H1 (cell line): ENCODE measurements at regions not wholly inside any gene's neighbourhood (a gene's known extent, or its start where the extent isn't known, plus 50 kb on each side); places are given as distances from the start of the nearest gene placed in this dataset.

Source experiments
- CTCF ChIA-PET: fragments of 300-600 bp; sonication (Branson Sonifier 250); formaldehyde crosslinking; loops from one replicate; lab custom pipeline; 2021; ENCODE audit not compliant: partially characterized antibody; lab: Charles Lee
- POLR2A ChIA-PET: fragments of 300-600 bp; sonication (Branson Sonifier 250); formaldehyde crosslinking; loops from one replicate; lab custom pipeline; 2021; ENCODE audit warnings: inconsistent platforms; ENCODE audit not compliant: partially characterized antibody; lab: Charles Lee
- DNase-seq, 2 experiments: peaks; one replicate each; pipeline versions ENCODE4 v3.0.0 to v3.0.0-alpha.2; 2010 to 2022; ENCODE audit warnings: low spot score in 2 of 2, low read depth in 1 of 2, mixed read lengths in 1 of 2
- FAIRE-seq: peaks from 2 replicates; lab custom pipeline; 2011; peaks lifted over from hg19 to GRCh38; lab: Jason Lieb, UNC
- H2AFZ ChIP-seq: 2 replicates; pipeline ENCODE4 v1.8.1; 2012; ENCODE audit warnings: low read length, inconsistent platforms
- H2AK5ac ChIP-seq: 2 replicates; pipeline ENCODE4 v1.6.1; 2013; ENCODE audit warnings: low read depth, low read length
- H2BK120ac ChIP-seq: replicated peaks from 2 replicates; pipeline ENCODE3; 2013; ENCODE audit warnings: low read depth, low read length, inconsistent platforms
- H2BK12ac ChIP-seq: 2 replicates; pipeline ENCODE4 v1.6.1; 2013; ENCODE audit warnings: low read depth, low read length
- H2BK15ac ChIP-seq: 2 replicates; pipeline ENCODE4 v1.6.1; 2013; ENCODE audit warnings: low read length
- H2BK20ac ChIP-seq: 2 replicates; pipeline ENCODE4 v1.6.1; 2013; ENCODE audit warnings: low read length
- H2BK5ac ChIP-seq: 2 replicates; pipeline ENCODE4 v1.6.1; 2013; ENCODE audit warnings: low read depth, low read length
- H3K14ac ChIP-seq: 2 replicates; pipeline ENCODE4 v1.6.1; 2013; ENCODE audit warnings: inconsistent platforms; ENCODE audit not compliant: insufficient read length
- H3K18ac ChIP-seq: 2 replicates; pipeline ENCODE4 v1.6.1; 2013; ENCODE audit warnings: low read length; ENCODE audit errors: extremely low read depth
- H3K23ac ChIP-seq: 2 replicates; pipeline ENCODE4 v1.6.1; 2013; ENCODE audit warnings: inconsistent platforms; ENCODE audit not compliant: insufficient read length
- H3K23me2 ChIP-seq: 2 replicates; pipeline ENCODE4 v1.6.1; 2013; ENCODE audit warnings: low read depth, low read length
- H3K27ac ChIP-seq: 2 replicates; pipeline ENCODE4 v1.6.1; 2011; ENCODE audit warnings: low read depth, low read length, inconsistent platforms
- H3K27me3 ChIP-seq, 4 experiments: replicated peaks in 1 of 4; 1 replicate in 1 of 4; 2 replicates in 3 of 4; pipeline versions ENCODE4 v1.6.1 to v1.8.1; 2011 to 2013; ENCODE audit warnings: low read length in 3 of 4, mild to moderate bottlenecking in 3 of 4, inconsistent platforms in 2 of 4, mixed read lengths in 2 of 4, moderate library complexity in 1 of 4; ENCODE audit not compliant: control insufficient read depth in 3 of 4, insufficient read depth in 3 of 4; ENCODE audit errors: extremely low read depth in 1 of 4
- H3K36me3 ChIP-seq, 4 experiments: 2 replicates each; pipeline versions ENCODE4 v1.6.1 to v1.8.1; 2011 to 2013; ENCODE audit warnings: mild to moderate bottlenecking in 4 of 4, low read length in 3 of 4, moderate library complexity in 2 of 4, control low read depth in 1 of 4, inconsistent platforms in 1 of 4; ENCODE audit not compliant: insufficient read depth in 4 of 4, control insufficient read depth in 2 of 4
- H3K4ac ChIP-seq: replicated peaks from 2 replicates; pipeline ENCODE3; 2013; ENCODE audit warnings: low read length, low read depth, mixed read lengths, inconsistent platforms; ENCODE audit not compliant: insufficient read length
- H3K4me1 ChIP-seq, 4 experiments: replicated peaks in 1 of 4; 1 replicate in 1 of 4; 2 replicates in 3 of 4; pipeline versions ENCODE4 v1.6.1 to v1.8.1; 2011 to 2013; ENCODE audit warnings: low read length in 3 of 4, inconsistent platforms in 2 of 4, mixed read lengths in 1 of 4; ENCODE audit not compliant: insufficient read depth in 4 of 4, control insufficient read depth in 3 of 4
- H3K4me2 ChIP-seq, 2 experiments: 2 replicates each; pipeline versions ENCODE4 v1.6.1 to v1.8.1; 2011 to 2013; ENCODE audit warnings: low read depth in 2 of 2, low read length in 2 of 2, control low read depth in 1 of 2, inconsistent platforms in 1 of 2, mild to moderate bottlenecking in 1 of 2; ENCODE audit not compliant: insufficient read depth in 1 of 2
- H3K4me3 ChIP-seq, 4 experiments: fragments of 200-600, 300-600 bp in 1 of 4; sonication (generic), shearing (Covaris generic), sonication (Bioruptor Twin) in 1 of 4; 2 replicates each; pipeline versions ENCODE4 v1.5.1 to v1.8.1; 2011 to 2016; ENCODE audit warnings: low read length in 4 of 4, low read depth in 3 of 4, control low read depth in 2 of 4, inconsistent platforms in 2 of 4, mild to moderate bottlenecking in 2 of 4, mixed read lengths in 1 of 4, moderate library complexity in 1 of 4; ENCODE audit not compliant: insufficient read depth in 2 of 4; ENCODE audit errors: extremely low read depth in 1 of 4
- H3K56ac ChIP-seq: replicated peaks from 2 replicates; pipeline ENCODE3; 2013; ENCODE audit warnings: low read depth, mild to moderate bottlenecking, mixed read lengths, low read length, inconsistent platforms; ENCODE audit not compliant: insufficient read length
- H3K79me1 ChIP-seq: 2 replicates; pipeline ENCODE4 v1.6.1; 2013; ENCODE audit warnings: low read depth, low read length, control low read depth
- H3K79me2 ChIP-seq, 2 experiments: 2 replicates each; pipeline versions ENCODE4 v1.6.1 to v1.8.1; 2012 to 2013; ENCODE audit warnings: low read length in 2 of 2, mild to moderate bottlenecking in 2 of 2, inconsistent platforms in 1 of 2; ENCODE audit not compliant: insufficient read depth in 2 of 2, control insufficient read depth in 1 of 2
- H3K9ac ChIP-seq, 4 experiments: replicated peaks in 1 of 4; 1 replicate in 1 of 4; 2 replicates in 3 of 4; pipeline versions ENCODE4 v1.6.1 to v1.8.1; 2011 to 2013; ENCODE audit warnings: low read depth in 3 of 4, low read length in 3 of 4, control low read depth in 2 of 4, mild to moderate bottlenecking in 2 of 4, moderate library complexity in 2 of 4, inconsistent platforms in 1 of 4; ENCODE audit errors: extremely low read depth in 1 of 4
- H3K9me3 ChIP-seq, 2 experiments: 2 replicates each; pipeline versions ENCODE4 v1.6.1 to v1.8.1; 2012 to 2013; ENCODE audit warnings: mild to moderate bottlenecking in 2 of 2, moderate library complexity in 2 of 2, control low read depth in 1 of 2, inconsistent platforms in 1 of 2, low read depth in 1 of 2, low read length in 1 of 2, mixed read lengths in 1 of 2; ENCODE audit not compliant: insufficient read depth in 2 of 2
- H4K20me1 ChIP-seq, 2 experiments: replicated peaks in 1 of 2; 2 replicates each; pipeline versions ENCODE3 to v1.8.1; 2011 to 2013; ENCODE audit warnings: inconsistent platforms in 2 of 2, low read length in 2 of 2, mild to moderate bottlenecking in 1 of 2; ENCODE audit not compliant: insufficient read depth in 2 of 2, control insufficient read depth in 1 of 2
- H4K5ac ChIP-seq: 2 replicates; pipeline ENCODE4 v1.6.1; 2013; ENCODE audit warnings: low read length, low read depth, mixed read lengths, inconsistent platforms; ENCODE audit not compliant: insufficient read length
- H4K8ac ChIP-seq: 2 replicates; pipeline ENCODE4 v1.8.0; 2013; ENCODE audit warnings: mild to moderate bottlenecking, moderate library complexity, low read length, inconsistent platforms; ENCODE audit not compliant: insufficient read depth; ENCODE audit errors: extremely low read depth
- H4K91ac ChIP-seq: replicated peaks from 2 replicates; pipeline ENCODE3; 2013; ENCODE audit warnings: low read length, mixed read lengths, inconsistent platforms; ENCODE audit not compliant: insufficient read length
- ASH2L ChIP-seq: fragments of 200-600, 300-600 bp; sonication (generic); IDR thresholded peaks from one replicate; pipeline ENCODE4 v1.7.1; 2017; ENCODE audit warnings: low read length
- CBX8 ChIP-seq: fragments of 300-800, 300-1000 bp; sonication (generic); IDR thresholded peaks from 2 replicates; pipeline ENCODE4 v1.7.1; 2016; ENCODE audit warnings: low read depth, low read length, borderline replicate concordance
- JUND ChIP-seq: IDR thresholded peaks from 2 replicates; pipeline ENCODE4 v1.6.1; 2011; ENCODE audit warnings: mild to moderate bottlenecking, improper control_type of control experiment, low read length
- NRF1 ChIP-seq: IDR thresholded peaks from 2 replicates; pipeline ENCODE4 v1.6.1; 2011; ENCODE audit warnings: mild to moderate bottlenecking, low read depth, low read length, improper control_type of control experiment
- POLR2A ChIP-seq, 2 experiments: IDR thresholded peaks; 1 replicate in 1 of 2; 2 replicates in 1 of 2; pipeline ENCODE4 v1.6.1; 2011; ENCODE audit warnings: low read depth in 2 of 2, low read length in 2 of 2, mild to moderate bottlenecking in 2 of 2; ENCODE audit errors: control extremely low read depth in 1 of 2
- RNF2 ChIP-seq: fragments of 200-900, 300-1000 bp; sonication (generic); IDR thresholded peaks from 2 replicates; pipeline ENCODE4 v1.7.1; 2016; ENCODE audit warnings: borderline replicate concordance, low read depth, mild to moderate bottlenecking, antibody characterized with exemption, low read length; ENCODE audit not compliant: poor library complexity, severe bottlenecking; ENCODE audit errors: missing control alignments
- SIX5 ChIP-seq: IDR thresholded peaks from 2 replicates; pipeline ENCODE4 v1.6.1; 2011; ENCODE audit warnings: mild to moderate bottlenecking, low read depth, low read length
- TAF1 ChIP-seq: IDR thresholded peaks from 2 replicates; pipeline ENCODE4 v1.6.1; 2011; ENCODE audit warnings: mild to moderate bottlenecking, low read depth, low read length
- TBP ChIP-seq: IDR thresholded peaks from 2 replicates; pipeline ENCODE4 v1.6.1; 2011; ENCODE audit warnings: low read depth, low read length, improper control_type of control experiment
- TCF12 ChIP-seq: IDR thresholded peaks from 2 replicates; pipeline ENCODE4 v1.6.1; 2011; ENCODE audit warnings: low read depth, mild to moderate bottlenecking, low read length
- YY1 ChIP-seq: IDR thresholded peaks from 2 replicates; pipeline ENCODE4 v1.6.1; 2011; ENCODE audit warnings: low read depth, mild to moderate bottlenecking, low read length
- ZNF274 ChIP-seq: IDR thresholded peaks from 2 replicates; pipeline ENCODE4 v1.7.0; 2012; ENCODE audit warnings: low read length, borderline replicate concordance; ENCODE audit errors: extremely low read depth
- WGBS, 2 experiments: shearing (Covaris generic) in 1 of 2; methylation state at CpG; one replicate each; pipeline versions ENCODE4 v1.1.6 to v1.1.7; 2013 to 2015; ENCODE audit warnings: low lambda C conversion rate in 2 of 2, mixed read lengths in 2 of 2, inconsistent platforms in 1 of 2, low coverage in 1 of 2, missing lambda C conversion rate in 1 of 2; ENCODE audit not compliant: insufficient replicate concordance in 2 of 2, insufficient coverage in 1 of 2, insufficient read length in 1 of 2; ENCODE audit errors: extremely low coverage in 1 of 2, missing lambda C conversion rate in 1 of 2; 5-methylcytosine and 5-hydroxymethylcytosine counted together
- TF ChIP-seq, protein P1 (sequence below): IDR thresholded peaks from 2 replicates; pipeline ENCODE4 v1.6.1; 2011; ENCODE audit warnings: low read length, improper control_type of control experiment

DNA sequence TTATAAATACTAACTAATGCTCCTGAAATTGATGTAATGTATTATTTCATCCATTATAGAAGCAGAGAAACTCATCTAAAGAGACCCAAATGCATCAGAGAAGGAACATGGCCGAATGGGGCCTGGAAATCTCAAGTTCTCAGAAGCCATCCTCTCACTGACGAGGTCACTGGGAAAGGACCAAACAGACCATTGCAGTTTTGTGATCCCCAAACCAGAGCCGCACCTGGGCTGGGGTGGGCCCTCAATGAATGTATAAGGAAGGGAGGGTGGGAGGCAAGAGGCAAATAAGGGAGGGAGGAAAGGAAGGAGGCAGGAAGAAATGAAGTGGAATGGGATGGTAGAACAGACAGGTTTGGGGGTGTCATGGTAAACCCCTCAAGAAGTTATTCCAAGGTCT is 245.3 kb upstream of the ID2 start:
- FAIRE-seq: no peak
- POLR2A ChIA-PET: no interaction called here

More for the DNA sequence above, 245.3 kb upstream of the ID2 start:
- CTCF ChIA-PET: no interaction called here
- Histone ChIP-seq H3K27ac (no peak overlapping the region), H3K9ac (no peak overlapping the region), H4K5ac (no peak overlapping the region), H3K23me2 (no peaks in the 10 kb centered on the region), H2AK5ac (no peak overlapping the region), H3K4me3 (no peak overlapping the region), H2AFZ (no peak overlapping the region), H3K27me3 (no peaks in the 10 kb centered on the region), H3K79me2 (no peaks in the 10 kb centered on the region), H3K14ac (no peak overlapping the region), H3K79me1 (no peaks in the 10 kb centered on the region), H4K91ac (peak overlapping the region; percentile 1), H3K18ac (no peak overlapping the region), H3K4me1 (peaks cover 0 to 3% (median 0%) of the 10 kb centered on the region in 4 experiments; a peak in 1 of 7 replicates), H4K20me1 (no peaks in the 10 kb centered on the region), H2BK5ac (no peak overlapping the region), H4K8ac (no peak overlapping the region), H2BK20ac (no peak overlapping the region), H3K56ac (no peak overlapping the region), H2BK120ac (no peak overlapping the region), H3K9me3 (peaks cover 5 to 6% of the 10 kb centered on the region in 2 experiments; a peak in 2 of 4 replicates), H3K23ac (no peak overlapping the region), H2BK15ac (no peak overlapping the region), H2BK12ac (no peak overlapping the region), H3K4ac (no peak overlapping the region), H3K36me3 (no peaks in the 10 kb centered on the region), H3K4me2 (no peak overlapping the region)
- TF ChIP-seq SIX5 (no peak), JUND (no peak), CBX8 (no peak), ZNF274 (no peak), NRF1 (no peak), YY1 (no peak), POLR2A (IDR thresholded peaks at IDR 0.05; ENCODE audit: control extremely low read depth in 1 of 2, low read depth in 2 of 2, low read length in 2 of 2) (no peak), TBP (no peak), TAF1 (no peak), RNF2 (no peak), TCF12 (no peak), ASH2L (no peak)
- TF ChIP-seq, protein P1, sequence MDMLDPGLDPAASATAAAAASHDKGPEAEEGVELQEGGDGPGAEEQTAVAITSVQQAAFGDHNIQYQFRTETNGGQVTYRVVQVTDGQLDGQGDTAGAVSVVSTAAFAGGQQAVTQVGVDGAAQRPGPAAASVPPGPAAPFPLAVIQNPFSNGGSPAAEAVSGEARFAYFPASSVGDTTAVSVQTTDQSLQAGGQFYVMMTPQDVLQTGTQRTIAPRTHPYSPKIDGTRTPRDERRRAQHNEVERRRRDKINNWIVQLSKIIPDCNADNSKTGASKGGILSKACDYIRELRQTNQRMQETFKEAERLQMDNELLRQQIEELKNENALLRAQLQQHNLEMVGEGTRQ: no peak
- WGBS, 2 experiments: 78% methylated on average over 3 of the region's 3 CpGs; no CpG with 5 or more reads in 1 of the 2 experiments
- DNase-seq: no peak
